IMR-90 (cell line): ENCODE measurements at regions not wholly inside any gene's neighbourhood (a gene's known extent, or its start where the extent isn't known, plus 50 kb on each side); places are given as distances from the start of the nearest gene placed in this dataset.

Experiments used
- CHD1 ChIP-seq: IDR thresholded peaks from 2 replicates; pipeline ENCODE4 v1.6.1; 2012; ENCODE audit warnings: low read depth, low read length, improper control_type of control experiment
- MAFK ChIP-seq: IDR thresholded peaks from 2 replicates; pipeline ENCODE4 v1.6.1; 2012; ENCODE audit warnings: low read depth, low read length, improper control_type of control experiment
- MXI1 ChIP-seq: IDR thresholded peaks from 2 replicates; pipeline ENCODE4 v1.6.1; 2012; ENCODE audit warnings: low read depth, mild to moderate bottlenecking, low read length, moderate library complexity, borderline replicate concordance
- POLR2A ChIP-seq: IDR thresholded peaks from 2 replicates; pipeline ENCODE4 v1.6.1; 2012; ENCODE audit warnings: mild to moderate bottlenecking, low read depth, low read length
- RCOR1 ChIP-seq: IDR thresholded peaks from 2 replicates; pipeline ENCODE4 v1.6.1; 2012; ENCODE audit warnings: mild to moderate bottlenecking, low read length, improper control_type of control experiment; ENCODE audit not compliant: insufficient replicate concordance
- RFX5 ChIP-seq: IDR thresholded peaks from 2 replicates; pipeline ENCODE4 v1.8.0; 2012; ENCODE audit warnings: low read depth, mild to moderate bottlenecking, low read length, moderate library complexity
- SMC3 ChIP-seq: fragments of 150-350 bp; IDR thresholded peaks from 2 replicates; pipeline ENCODE4 v1.6.1; 2016; ENCODE audit warnings: low read depth, mild to moderate bottlenecking, antibody characterized with exemption, low read length, moderate library complexity
- TF ChIP-seq, protein P1 (sequence below): conservative IDR thresholded peaks from 2 replicates; pipeline ENCODE4 v1.5.1; 2012; ENCODE audit warnings: mild to moderate bottlenecking, low read depth, low read length, improper control_type of control experiment
- TF ChIP-seq, protein P2 (sequence below): fragments of 150-350 bp; IDR thresholded peaks from 2 replicates; pipeline ENCODE4 v1.6.1; 2017; ENCODE audit warnings: mild to moderate bottlenecking, antibody characterized with exemption, low read length, low read depth

DNA sequence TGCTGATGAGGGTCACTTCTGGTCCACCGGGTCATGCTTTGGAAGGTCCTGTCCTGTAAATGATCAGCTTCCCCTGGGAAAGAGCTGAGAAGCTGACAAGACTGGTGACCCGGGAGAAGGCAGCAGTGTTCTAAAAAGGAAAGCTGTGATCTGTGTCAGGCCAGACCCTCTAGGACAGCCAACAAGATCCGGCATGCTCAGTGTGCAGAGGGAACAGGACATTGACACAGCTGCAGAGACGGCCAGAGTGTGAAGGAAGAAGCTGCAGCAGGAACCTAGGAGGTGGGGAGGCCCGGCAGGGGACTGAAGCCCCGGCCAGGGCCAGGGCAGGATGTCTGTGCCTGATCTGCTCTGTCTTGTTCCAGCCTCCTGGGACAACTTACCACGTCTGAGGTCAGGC, 372.7 kb upstream of the ID2 start:
- TF ChIP-seq, protein P1, sequence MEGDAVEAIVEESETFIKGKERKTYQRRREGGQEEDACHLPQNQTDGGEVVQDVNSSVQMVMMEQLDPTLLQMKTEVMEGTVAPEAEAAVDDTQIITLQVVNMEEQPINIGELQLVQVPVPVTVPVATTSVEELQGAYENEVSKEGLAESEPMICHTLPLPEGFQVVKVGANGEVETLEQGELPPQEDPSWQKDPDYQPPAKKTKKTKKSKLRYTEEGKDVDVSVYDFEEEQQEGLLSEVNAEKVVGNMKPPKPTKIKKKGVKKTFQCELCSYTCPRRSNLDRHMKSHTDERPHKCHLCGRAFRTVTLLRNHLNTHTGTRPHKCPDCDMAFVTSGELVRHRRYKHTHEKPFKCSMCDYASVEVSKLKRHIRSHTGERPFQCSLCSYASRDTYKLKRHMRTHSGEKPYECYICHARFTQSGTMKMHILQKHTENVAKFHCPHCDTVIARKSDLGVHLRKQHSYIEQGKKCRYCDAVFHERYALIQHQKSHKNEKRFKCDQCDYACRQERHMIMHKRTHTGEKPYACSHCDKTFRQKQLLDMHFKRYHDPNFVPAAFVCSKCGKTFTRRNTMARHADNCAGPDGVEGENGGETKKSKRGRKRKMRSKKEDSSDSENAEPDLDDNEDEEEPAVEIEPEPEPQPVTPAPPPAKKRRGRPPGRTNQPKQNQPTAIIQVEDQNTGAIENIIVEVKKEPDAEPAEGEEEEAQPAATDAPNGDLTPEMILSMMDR = no peak
- no peak for TF ChIP-seq RCOR1
- TF ChIP-seq POLR2A = no peak
- TF ChIP-seq, protein P2, sequence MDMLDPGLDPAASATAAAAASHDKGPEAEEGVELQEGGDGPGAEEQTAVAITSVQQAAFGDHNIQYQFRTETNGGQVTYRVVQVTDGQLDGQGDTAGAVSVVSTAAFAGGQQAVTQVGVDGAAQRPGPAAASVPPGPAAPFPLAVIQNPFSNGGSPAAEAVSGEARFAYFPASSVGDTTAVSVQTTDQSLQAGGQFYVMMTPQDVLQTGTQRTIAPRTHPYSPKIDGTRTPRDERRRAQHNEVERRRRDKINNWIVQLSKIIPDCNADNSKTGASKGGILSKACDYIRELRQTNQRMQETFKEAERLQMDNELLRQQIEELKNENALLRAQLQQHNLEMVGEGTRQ = no peak
- TF ChIP-seq SMC3 = no peak
- TF ChIP-seq MAFK = no peak
- TF ChIP-seq CHD1 = no peak
- no peak for TF ChIP-seq MXI1
- no peak for TF ChIP-seq RFX5
